Activated CD8-positive, alpha-beta T cell treated with anti-CD3 and anti-CD28 coated beads for 36 hours (primary cell): ENCODE measurements at regions not wholly inside any gene's neighbourhood (a gene's known extent, or its start where the extent isn't known, plus 50 kb on each side); places are given as distances from the start of the nearest gene placed in this dataset.

Source experiments
- ATAC-seq: fragments of 200-7000 bp; cut with Tn5 transposase; one replicate; pipeline ENCODE4 v1.10.0; 2021; ENCODE audit warnings: mild to moderate bottlenecking, moderate library complexity
- CTCF ChIA-PET: fragments of 350-600 bp; sonication (Branson Sonifier 250); formaldehyde crosslinking; loops from one replicate; lab custom pipeline; 2021; ENCODE audit warnings: antibody characterized with exemption; lab: Charles Lee
- POLR2A ChIA-PET: fragments of 350-600 bp; sonication (Branson Sonifier 250); formaldehyde crosslinking; loops from one replicate; lab custom pipeline; 2021; ENCODE audit warnings: antibody characterized with exemption; lab: Charles Lee
- DNase-seq: peaks from one replicate; pipeline ENCODE4 v3.0.0-alpha.2; 2020
- H3K27ac Mint-ChIP-seq: one replicate; pipeline ENCODE4 v1.8.0; 2021; ENCODE audit warnings: mild to moderate bottlenecking, mixed read lengths
- H3K27me3 Mint-ChIP-seq: one replicate; pipeline ENCODE4 v1.8.0; 2021; ENCODE audit warnings: mixed read lengths
- H3K36me3 Mint-ChIP-seq: one replicate; pipeline ENCODE4 v1.8.0; 2021; ENCODE audit warnings: low read depth, mixed read lengths
- H3K4me1 Mint-ChIP-seq: one replicate; pipeline ENCODE4 v1.8.0; 2021; ENCODE audit warnings: low read depth, mixed read lengths
- H3K4me3 Mint-ChIP-seq: one replicate; pipeline ENCODE4 v1.8.0; 2021; ENCODE audit warnings: mild to moderate bottlenecking, moderate library complexity, mixed read lengths
- H3K9me3 Mint-ChIP-seq: one replicate; pipeline ENCODE4 v1.8.0; 2021; ENCODE audit warnings: mixed read lengths
- CTCF ChIP-seq: fragments of 200-600 bp; IDR thresholded peaks from one replicate; pipeline ENCODE4 v1.8.0; 2022; ENCODE audit warnings: antibody characterized with exemption, mild to moderate bottlenecking
- intact Hi-C: fragments of 100-400 bp; cut with micrococcal nuclease; formaldehyde crosslinking; loops from one replicate; pipeline ENCODE4 v1.10.0; 2022

DNA sequence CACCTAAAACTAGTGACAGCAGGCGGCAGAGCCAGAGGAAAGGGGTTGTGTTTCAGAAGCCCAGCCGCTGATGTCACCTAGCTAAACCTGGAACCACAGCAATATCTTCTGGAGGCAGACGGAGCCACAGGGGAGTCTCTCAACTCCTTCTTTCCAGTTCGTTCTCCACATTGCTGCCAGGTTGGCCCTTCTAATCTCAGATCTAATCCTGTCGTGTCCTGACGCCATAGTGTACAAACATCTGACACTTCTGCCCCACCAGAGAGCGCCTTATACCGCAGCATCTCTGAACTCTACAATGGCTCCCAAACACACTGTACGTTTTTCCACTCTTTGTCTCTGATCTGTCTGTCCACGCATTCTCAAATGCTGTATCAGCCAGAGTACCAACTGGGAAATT is 240.0 kb downstream of the SMARCA2 start:
- Mint-ChIP-seq H3K27me3 (peaks cover 4% of the 10 kb centered on the region), H3K9me3 (peaks cover 1% of the 10 kb centered on the region), H3K4me1 (no peaks in the 10 kb centered on the region), H3K36me3 (no peaks in the 10 kb centered on the region), H3K4me3 (no peak overlapping the region), H3K27ac (no peak overlapping the region)
- no peak for ATAC-seq
- intact Hi-C loops = no loop called here
- POLR2A ChIA-PET = no interaction called here
- CTCF ChIA-PET = no interaction called here
- DNase-seq = no peak
- no peak for TF ChIP-seq CTCF

DNA sequence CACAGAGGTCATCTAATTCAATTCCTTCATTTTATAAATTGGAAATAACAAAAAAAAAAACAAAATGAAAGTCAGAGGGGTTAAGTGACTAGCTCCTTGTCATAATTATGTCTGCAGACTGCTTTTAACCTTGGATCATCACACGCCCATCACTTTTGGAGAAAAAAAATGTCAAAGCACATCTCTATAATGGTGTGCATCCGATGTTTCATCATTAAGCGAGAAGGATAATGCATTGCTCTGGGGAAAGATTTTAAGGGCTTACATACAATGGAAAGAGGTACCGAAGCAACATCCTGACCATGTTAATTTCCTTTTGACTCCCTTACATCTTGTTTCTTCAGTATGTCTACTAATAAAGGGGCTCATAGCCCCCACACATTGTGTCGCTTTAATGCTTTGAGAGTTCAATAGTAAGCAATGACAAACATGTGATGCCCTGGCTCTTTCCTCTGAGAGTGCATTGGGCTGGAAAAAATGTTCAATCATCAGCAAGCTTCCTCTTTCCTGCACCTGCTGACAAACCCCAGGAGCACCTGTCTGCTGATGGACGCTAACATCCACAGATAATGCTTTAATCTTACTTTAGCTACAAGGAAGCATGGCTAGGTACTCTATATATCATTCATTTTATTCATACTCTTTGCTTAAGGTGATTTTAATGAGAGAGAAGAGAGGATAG is 242.2 kb downstream of the SMARCA2 start:
- ChIA-PET CTCF (no interaction called here), POLR2A (no interaction called here)
- no peak for TF ChIP-seq CTCF
- no peaks in the 10 kb centered on the region for H3K36me3 Mint-ChIP-seq
- H3K4me1 Mint-ChIP-seq = no peaks in the 10 kb centered on the region
- ATAC-seq = no peak
- DNase-seq = no peak
- H3K27ac Mint-ChIP-seq = no peak overlapping the region
- H3K27me3 Mint-ChIP-seq = peaks cover 2% of the 10 kb centered on the region
- intact Hi-C loops = no loop called here
- H3K9me3 Mint-ChIP-seq = no peaks in the 10 kb centered on the region
- H3K4me3 Mint-ChIP-seq = no peak overlapping the region

DNA sequence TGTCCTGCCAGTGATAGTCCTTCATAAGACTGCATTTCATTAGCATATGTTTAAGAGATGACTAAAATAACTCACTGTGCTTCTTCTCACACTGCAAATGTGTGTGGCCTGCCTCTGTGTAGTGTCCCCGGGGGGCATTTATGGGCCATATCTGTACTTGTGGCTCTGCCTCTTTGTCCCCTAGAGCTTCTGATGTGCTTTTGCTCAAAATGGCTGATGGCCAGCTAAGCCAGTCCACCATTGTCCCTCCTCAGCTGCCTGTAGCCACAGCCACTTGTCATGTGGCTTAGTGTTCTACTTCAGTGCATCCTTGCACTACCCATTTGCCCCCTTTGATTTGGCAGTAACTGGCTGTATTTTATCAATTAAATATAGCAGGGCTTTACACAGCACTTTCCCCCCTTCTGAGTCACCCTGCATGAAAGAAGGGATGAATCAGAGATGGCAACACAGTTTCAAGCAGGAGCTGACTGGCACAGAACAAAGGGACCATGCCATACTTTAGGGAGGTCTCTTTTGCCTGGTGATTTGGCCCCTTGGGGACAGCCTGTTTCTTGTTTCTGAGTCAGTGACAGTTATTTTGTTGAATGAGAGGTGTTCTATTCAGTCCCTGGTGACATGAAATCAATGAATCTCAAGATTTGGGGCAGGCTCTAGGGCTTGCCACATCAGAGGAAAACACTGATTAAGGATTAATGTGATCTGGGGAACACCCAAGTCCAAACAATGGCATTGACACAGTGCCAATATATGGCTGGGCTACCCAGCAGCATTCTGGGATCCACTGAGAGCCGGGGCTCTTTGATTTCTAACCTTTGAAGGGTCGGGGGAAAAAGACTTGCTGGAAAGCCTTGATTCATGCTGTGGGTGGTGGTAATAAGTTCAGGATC is 245.5 kb downstream of the SMARCA2 start:
- H3K9me3 Mint-ChIP-seq = no peaks in the 10 kb centered on the region
- ATAC-seq (peak; percentile 39), DNase-seq (no peak)
- no peak overlapping the region for H3K27ac Mint-ChIP-seq
- CTCF ChIA-PET = no interaction called here
- H3K27me3 Mint-ChIP-seq = peaks cover 2% of the 10 kb centered on the region
- no peak overlapping the region for H3K4me3 Mint-ChIP-seq
- no peaks in the 10 kb centered on the region for H3K36me3 Mint-ChIP-seq
- intact Hi-C loops = no loop called here
- no peak for TF ChIP-seq CTCF
- no peaks in the 10 kb centered on the region for H3K4me1 Mint-ChIP-seq
- POLR2A ChIA-PET = no interaction called here

DNA sequence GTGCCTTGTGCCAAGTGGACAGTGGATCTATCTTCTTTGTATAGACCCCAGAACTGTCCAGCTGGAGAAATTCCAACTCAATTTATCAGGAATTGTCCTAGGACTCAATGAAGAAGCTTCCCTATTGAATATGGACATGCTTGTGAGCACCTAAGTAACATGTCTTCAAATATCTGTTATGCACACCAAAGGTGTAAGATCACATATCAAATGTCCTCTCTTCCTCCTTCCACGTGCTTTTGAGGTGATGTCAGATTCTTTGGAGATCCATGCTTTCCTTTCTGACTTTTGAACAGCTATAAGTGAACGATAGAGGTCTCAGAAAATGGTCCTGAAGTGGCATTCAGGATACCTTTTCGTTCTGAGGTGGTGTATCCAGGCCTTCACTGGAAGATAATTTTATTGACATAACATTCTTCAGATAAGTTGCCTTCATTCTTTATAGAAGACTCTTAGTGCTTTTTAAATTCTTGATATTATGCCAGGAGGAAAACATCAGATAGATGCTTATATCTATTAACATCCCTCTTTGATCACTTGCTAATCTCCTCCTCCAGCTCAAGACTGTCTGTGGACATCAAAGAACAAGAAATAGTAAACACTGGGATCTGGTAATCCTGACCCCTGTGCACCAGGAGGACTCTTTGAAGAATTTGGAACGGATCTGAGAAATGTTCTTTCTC is 246.4 kb downstream of the SMARCA2 start:
- DNase-seq (no peak), ATAC-seq (no peak)
- H3K4me1 Mint-ChIP-seq = no peaks in the 10 kb centered on the region
- no peak for TF ChIP-seq CTCF
- H3K4me3 Mint-ChIP-seq = no peak overlapping the region
- ChIA-PET CTCF (no interaction called here), POLR2A (no interaction called here)
- no peaks in the 10 kb centered on the region for H3K9me3 Mint-ChIP-seq
- H3K36me3 Mint-ChIP-seq = no peaks in the 10 kb centered on the region
- peaks cover 2% of the 10 kb centered on the region for H3K27me3 Mint-ChIP-seq
- intact Hi-C loops = no loop called here
- no peak overlapping the region for H3K27ac Mint-ChIP-seq
